ENCODE measurements at regions not wholly inside any gene's neighbourhood (a gene's known extent, or its start where the extent isn't known, plus 50 kb on each side); places are given as distances from the start of the nearest gene placed in this dataset.
A peak's percentile ranks its signal among the peaks of the same experiment; 100 is the strongest.

DNA sequence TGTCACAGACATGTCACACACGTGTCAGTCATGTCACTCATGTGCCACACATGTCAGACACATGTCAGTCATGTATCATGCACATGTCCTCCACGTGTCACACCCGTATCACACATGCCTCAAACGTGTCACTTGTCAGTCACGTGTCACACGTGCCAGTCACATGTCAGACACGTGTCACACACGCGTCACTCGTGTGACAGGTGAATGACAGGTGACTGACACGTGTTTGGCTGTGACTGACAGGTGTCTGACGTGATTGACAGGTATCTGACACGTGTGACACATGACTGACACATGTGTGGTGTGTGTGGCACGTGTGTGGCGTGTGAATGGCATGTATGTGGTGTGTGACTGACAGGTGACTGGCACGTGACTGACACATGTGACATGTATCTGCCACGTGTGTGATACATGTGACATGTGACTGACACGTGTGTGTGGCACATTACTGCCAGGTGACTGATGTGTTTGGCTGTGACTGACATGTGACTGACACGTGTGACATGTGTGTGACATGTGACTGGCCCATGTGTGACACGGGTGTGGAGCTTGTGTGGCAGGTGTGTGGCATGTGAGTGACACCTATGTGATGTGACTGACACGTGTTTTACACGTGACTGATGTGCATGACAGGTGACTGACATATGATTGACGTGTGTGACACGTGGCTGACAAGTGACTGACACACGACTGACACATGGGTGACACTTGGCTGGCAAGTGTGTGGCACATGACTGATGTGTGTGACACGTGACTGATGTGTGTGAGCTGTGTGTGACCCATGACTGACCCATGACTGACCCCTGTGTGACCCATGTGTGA lies 90.7 kb upstream of the GPC3 start:
- peak in 1 of 2 experiments; percentile 1 for DNase-seq (ENCODE audit: low read depth in 1 of 2, low spot score in 1 of 2)
- WGBS (ENCODE audit: missing lambda C conversion rate) = 0% methylated on average over 11 of the region's 26 CpGs
- no peak overlapping the region for H3K4me3 ChIP-seq
- H3K4me2 ChIP-seq = no peak overlapping the region
- no peak for ATAC-seq
- TF ChIP-seq HOXB5 (CRISPR knock-in tag; IDR thresholded peaks at IDR 0.05) = no peak
- TF ChIP-seq, protein P1, sequence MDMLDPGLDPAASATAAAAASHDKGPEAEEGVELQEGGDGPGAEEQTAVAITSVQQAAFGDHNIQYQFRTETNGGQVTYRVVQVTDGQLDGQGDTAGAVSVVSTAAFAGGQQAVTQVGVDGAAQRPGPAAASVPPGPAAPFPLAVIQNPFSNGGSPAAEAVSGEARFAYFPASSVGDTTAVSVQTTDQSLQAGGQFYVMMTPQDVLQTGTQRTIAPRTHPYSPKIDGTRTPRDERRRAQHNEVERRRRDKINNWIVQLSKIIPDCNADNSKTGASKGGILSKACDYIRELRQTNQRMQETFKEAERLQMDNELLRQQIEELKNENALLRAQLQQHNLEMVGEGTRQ (IDR thresholded peaks at IDR 0.05) = peak; percentile 69
- TF ChIP-seq CBX8 (IDR thresholded peaks at IDR 0.05) = no peak
- TF ChIP-seq EHMT2 (IDR thresholded peaks at IDR 0.05; ENCODE audit: low read depth) = no peak
- no peak for TF ChIP-seq FOXS1 (CRISPR knock-in tag; IDR thresholded peaks at IDR 0.05)
- no peak for TF ChIP-seq HOXB13 (CRISPR knock-in tag; IDR thresholded peaks at IDR 0.05; ENCODE audit: low read depth)
- TF ChIP-seq GATA3 (IDR thresholded peaks at IDR 0.05; ENCODE audit: borderline replicate concordance) = no peak
- TF ChIP-seq, protein P2, sequence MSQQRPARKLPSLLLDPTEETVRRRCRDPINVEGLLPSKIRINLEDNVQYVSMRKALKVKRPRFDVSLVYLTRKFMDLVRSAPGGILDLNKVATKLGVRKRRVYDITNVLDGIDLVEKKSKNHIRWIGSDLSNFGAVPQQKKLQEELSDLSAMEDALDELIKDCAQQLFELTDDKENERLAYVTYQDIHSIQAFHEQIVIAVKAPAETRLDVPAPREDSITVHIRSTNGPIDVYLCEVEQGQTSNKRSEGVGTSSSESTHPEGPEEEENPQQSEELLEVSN (IDR thresholded peaks at IDR 0.05; ENCODE audit: borderline replicate concordance, low read depth) = no peak
- no peak for TF ChIP-seq SREBF2 (IDR thresholded peaks at IDR 0.05)
- TF ChIP-seq, protein P3, sequence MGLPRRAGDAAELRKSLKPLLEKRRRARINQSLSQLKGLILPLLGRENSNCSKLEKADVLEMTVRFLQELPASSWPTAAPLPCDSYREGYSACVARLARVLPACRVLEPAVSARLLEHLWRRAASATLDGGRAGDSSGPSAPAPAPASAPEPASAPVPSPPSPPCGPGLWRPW (IDR thresholded peaks at IDR 0.05) = no peak
- peak; percentile 54 for TF ChIP-seq NPAS2 (CRISPR knock-in tag; IDR thresholded peaks at IDR 0.05; ENCODE audit: borderline replicate concordance)
- no peaks in the 10 kb centered on the region for H3K9me3 ChIP-seq
- ChIA-PET POLR2A (no interaction called here), CTCF (no interaction called here)
- FAIRE-seq = peak; percentile 28
- H3K27ac ChIP-seq = no peak overlapping the region
- H3K4me1 ChIP-seq = no peaks in the 10 kb centered on the region

DNA sequence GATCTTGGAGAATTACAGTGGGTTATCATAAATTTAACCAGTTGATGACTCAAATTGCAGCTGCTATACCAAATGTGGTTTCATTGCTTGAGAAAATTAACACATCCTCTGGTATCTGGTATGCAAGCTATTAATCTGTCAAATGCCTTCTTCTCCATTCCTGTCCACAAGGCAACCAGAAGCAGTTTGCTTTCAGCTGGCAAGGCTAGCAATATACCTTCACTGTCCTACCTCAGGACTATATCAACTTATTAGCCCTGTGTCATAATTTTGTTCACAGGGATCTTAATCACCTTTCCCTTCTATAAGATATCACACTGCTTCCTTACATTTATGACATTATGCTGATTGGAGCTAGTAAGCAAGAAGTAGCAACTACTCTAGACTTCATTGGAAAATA lies 110.0 kb upstream of the GPC3 start:
- FAIRE-seq (no peak), DNase-seq (ENCODE audit: low read depth in 1 of 2, low spot score in 1 of 2) (no peak), ATAC-seq (no peak)
- CTCF ChIA-PET = no interaction called here
- TF ChIP-seq FOXS1 (CRISPR knock-in tag; IDR thresholded peaks at IDR 0.05) = no peak
- TF ChIP-seq JUN (IDR thresholded peaks at IDR 0.05) = no peak
- TF ChIP-seq RAD21 (conservative IDR thresholded peaks at IDR 0.05 in 1 of 2, IDR thresholded peaks at IDR 0.05 in 1 of 2) = no peak
- TF ChIP-seq BHLHE40 (IDR thresholded peaks at IDR 0.05; ENCODE audit: low read depth, low read length) = no peak
- TF ChIP-seq HOXB13 (CRISPR knock-in tag; IDR thresholded peaks at IDR 0.05; ENCODE audit: low read depth) = no peak
- TF ChIP-seq, protein P1 (IDR thresholded peaks at IDR 0.05) = no peak
- TF ChIP-seq TP53 (CRISPR knock-in tag; IDR thresholded peaks at IDR 0.05) = no peak
- no peak for TF ChIP-seq HDAC2 (IDR thresholded peaks at IDR 0.05)
- TF ChIP-seq, protein P4, sequence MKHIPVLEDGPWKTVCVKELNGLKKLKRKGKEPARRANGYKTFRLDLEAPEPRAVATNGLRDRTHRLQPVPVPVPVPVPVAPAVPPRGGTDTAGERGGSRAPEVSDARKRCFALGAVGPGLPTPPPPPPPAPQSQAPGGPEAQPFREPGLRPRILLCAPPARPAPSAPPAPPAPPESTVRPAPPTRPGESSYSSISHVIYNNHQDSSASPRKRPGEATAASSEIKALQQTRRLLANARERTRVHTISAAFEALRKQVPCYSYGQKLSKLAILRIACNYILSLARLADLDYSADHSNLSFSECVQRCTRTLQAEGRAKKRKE (CRISPR knock-in tag; IDR thresholded peaks at IDR 0.05; ENCODE audit: low read depth) = no peak
- no peak for TF ChIP-seq MYC (IDR thresholded peaks at IDR 0.05; ENCODE audit: borderline replicate concordance, low read length)
- no peak overlapping the region for H3K4me3 ChIP-seq
- no peaks in the 10 kb centered on the region for H3K9me3 ChIP-seq
- no peaks in the 10 kb centered on the region for H3K4me1 ChIP-seq
- no peak overlapping the region for H3K4me2 ChIP-seq
- POLR2A ChIA-PET = no interaction called here
- H3K27ac ChIP-seq = no peak overlapping the region

DNA sequence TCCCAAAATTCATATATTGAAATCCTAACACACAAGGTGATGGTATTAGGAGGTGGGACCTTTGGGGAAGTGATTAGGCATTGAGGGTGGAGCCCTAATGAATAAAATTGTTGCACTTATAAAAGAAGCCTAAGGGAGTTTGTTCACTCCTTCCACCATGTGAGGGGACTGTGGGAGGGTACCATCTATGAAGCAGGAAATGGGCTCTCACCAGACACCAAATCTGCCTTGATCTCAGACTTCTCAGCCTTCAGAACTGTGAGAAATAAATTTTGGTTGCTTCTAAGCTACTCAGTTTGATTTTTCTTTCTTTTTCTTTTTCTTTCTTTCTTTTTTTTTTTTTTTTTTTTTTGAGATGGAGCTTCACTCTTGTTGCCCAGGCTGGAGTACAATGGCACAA lies 116.2 kb upstream of the GPC3 start:
- ChIA-PET POLR2A (no interaction called here), CTCF (no interaction called here)
- no peaks in the 10 kb centered on the region for H3K9me3 ChIP-seq
- DNase-seq (ENCODE audit: low read depth in 1 of 2, low spot score in 1 of 2) (no peak), FAIRE-seq (no peak), ATAC-seq (no peak)
- no peaks in the 10 kb centered on the region for H3K4me1 ChIP-seq
- no peak overlapping the region for H3K4me2 ChIP-seq
- H3K4me3 ChIP-seq = no peak overlapping the region
- no peak overlapping the region for H3K27ac ChIP-seq
- TF ChIP-seq JUNB (IDR thresholded peaks at IDR 0.05) (no peak), PHF8 (IDR thresholded peaks at IDR 0.05; ENCODE audit: borderline replicate concordance, low read depth) (no peak), MAZ (IDR thresholded peaks at IDR 0.05; ENCODE audit: borderline replicate concordance, low read depth, low read length) (no peak), HOXB13 (CRISPR knock-in tag; IDR thresholded peaks at IDR 0.05; ENCODE audit: low read depth) (no peak), MYC (IDR thresholded peaks at IDR 0.05; ENCODE audit: borderline replicate concordance, low read length) (no peak), NR3C1 (IDR thresholded peaks at IDR 0.05) (no peak), NFE2L2 (conservative IDR thresholded peaks at IDR 0.05; ENCODE audit: low read length) (no peak), JUN (IDR thresholded peaks at IDR 0.05) (no peak), HOXA7 (CRISPR knock-in tag; IDR thresholded peaks at IDR 0.05) (no peak), HDAC2 (IDR thresholded peaks at IDR 0.05) (no peak), EHF (CRISPR knock-in tag; IDR thresholded peaks at IDR 0.05) (no peak), ZC3H11A (IDR thresholded peaks at IDR 0.05) (no peak), FOXS1 (CRISPR knock-in tag; IDR thresholded peaks at IDR 0.05) (no peak), RCOR1 (IDR thresholded peaks at IDR 0.05; ENCODE audit: low read depth, low read length) (no peak)
- TF ChIP-seq, protein P3 (IDR thresholded peaks at IDR 0.05) = no peak
- TF ChIP-seq, protein P5, sequence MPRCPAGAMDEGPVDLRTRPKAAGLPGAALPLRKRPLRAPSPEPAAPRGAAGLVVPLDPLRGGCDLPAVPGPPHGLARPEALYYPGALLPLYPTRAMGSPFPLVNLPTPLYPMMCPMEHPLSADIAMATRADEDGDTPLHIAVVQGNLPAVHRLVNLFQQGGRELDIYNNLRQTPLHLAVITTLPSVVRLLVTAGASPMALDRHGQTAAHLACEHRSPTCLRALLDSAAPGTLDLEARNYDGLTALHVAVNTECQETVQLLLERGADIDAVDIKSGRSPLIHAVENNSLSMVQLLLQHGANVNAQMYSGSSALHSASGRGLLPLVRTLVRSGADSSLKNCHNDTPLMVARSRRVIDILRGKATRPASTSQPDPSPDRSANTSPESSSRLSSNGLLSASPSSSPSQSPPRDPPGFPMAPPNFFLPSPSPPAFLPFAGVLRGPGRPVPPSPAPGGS (IDR thresholded peaks at IDR 0.05) = no peak
- TF ChIP-seq, protein P4 (CRISPR knock-in tag; IDR thresholded peaks at IDR 0.05; ENCODE audit: low read depth) = no peak

Data from A549 (cell line).